DMS153 treated with DMSO at 0.1 percent for 48 hours (cell line): ENCODE measurements at regions not wholly inside any gene's neighbourhood (a gene's known extent, or its start where the extent isn't known, plus 50 kb on each side); places are given as distances from the start of the nearest gene placed in this dataset.

Experiments
- DNase-seq: peaks from one replicate; lab custom pipeline; 2025; ENCODE audit not compliant: unreplicated experiment; lab: John Stamatoyannopoulos, UW

- DNase-seq, result no peak
Measured at GRCh38 chr6:19128701-19129100, 708.5 kb upstream of the ID4 start.

GRCh38 chr6:19135706-19136105 is 701.5 kb upstream of the ID4 start:
- DNase-seq, result no peak

GRCh38 chr6:19137505-19137904 is 699.7 kb upstream of the ID4 start:
- DNase-seq, result no peak

GRCh38 chr6:19142275-19142674 is 694.9 kb upstream of the ID4 start:
- DNase-seq, result no peak

DNA sequence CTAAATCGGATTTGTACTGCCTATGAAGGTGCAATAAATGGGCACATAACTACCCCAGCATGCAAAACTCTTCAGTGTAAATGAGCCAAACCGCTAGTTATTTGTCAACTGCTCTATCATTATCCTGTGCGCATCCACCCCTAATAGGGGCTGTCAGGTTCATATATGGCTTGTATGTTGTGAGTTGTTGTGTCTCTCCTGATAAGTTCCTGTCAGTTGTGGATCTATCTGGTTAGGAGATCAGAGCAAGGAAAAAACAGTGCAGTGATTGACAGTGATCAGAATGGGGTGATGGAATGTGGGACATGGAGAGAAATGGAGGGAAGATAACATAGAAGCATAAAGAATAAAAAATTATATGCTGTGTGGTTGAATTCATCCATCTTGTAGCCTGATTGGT is 686.9 kb upstream of the ID4 start:
- no peak for DNase-seq

- DNase-seq, result no peak
Measured at GRCh38 chr6:19153270-19153980, 683.7 kb upstream of the ID4 start.

DNA sequence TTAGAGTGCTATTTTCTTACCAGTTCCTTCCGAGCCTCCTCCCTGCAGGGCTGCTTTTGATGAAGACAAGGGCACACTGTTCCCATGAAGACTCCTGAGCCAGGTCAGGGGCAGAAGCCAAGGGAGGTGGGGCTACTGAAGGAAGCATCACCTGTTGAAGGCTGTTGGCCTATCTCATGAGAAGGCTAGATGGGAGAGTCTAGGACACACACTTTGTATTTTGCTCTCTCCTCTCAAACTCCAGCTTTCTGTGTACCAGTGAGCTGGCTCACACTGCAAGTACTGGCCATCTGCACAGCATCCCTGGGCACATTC is 683.2 kb upstream of the ID4 start:
- no peak for DNase-seq

DNA sequence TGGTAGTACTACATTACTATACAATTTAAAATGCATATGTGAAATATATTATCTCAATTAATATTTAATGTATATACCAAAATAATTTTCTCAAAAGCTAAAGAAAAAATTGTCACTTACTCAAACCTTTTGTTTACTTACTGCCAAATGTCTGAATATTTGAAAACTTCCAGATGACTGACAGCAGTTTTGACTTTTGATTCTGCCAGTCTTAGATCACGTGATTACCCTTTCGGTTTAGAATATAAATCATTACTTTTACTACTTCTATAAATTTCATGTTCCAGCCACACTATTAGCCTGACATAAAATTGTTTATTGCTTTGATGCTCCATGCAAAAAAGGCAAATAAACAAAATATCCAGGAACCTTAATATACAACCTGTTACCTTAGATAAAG is 680.7 kb upstream of the ID4 start:
- DNase-seq, result no peak

GRCh38 chr6:19157486-19157885 is 679.7 kb upstream of the ID4 start:
- no peak for DNase-seq

DNA sequence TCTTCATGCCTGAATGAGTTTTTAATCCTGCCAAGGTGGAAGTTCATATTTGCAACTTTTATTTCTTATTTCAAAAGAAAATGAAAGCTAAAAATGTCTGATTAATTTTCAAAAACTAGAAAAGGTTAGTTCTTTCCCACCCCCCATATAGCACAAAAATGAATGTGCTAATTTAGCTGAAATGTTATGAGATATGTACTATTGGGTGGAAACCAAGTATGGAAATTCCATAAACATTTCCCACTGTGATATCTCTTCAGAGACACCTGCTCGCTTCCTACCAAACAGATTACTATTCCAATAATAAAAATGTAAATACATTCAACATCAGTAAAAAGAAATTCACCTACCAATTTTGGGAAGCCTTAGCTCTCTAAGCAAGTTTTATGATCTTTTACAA is 678.6 kb upstream of the ID4 start:
- no peak for DNase-seq

DNA sequence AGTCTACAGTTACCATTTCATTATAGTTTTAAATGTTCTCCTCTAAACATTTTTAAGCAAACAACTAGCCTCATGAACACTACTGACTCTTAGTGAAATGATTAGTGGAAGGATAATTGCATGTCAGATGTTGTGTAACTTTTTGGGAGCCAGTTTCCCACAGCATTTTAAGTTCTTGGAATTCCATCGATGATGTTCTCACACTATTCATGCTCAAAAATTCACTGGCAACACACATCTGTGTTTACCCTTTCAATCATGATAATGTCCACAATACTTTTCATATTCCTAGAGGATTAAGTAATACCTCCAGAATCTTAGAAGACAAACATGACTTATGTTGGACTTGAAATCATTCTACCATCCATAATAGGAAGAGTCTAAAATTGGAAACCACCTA is 678.1 kb upstream of the ID4 start:
- DNase-seq, result no peak

DNA sequence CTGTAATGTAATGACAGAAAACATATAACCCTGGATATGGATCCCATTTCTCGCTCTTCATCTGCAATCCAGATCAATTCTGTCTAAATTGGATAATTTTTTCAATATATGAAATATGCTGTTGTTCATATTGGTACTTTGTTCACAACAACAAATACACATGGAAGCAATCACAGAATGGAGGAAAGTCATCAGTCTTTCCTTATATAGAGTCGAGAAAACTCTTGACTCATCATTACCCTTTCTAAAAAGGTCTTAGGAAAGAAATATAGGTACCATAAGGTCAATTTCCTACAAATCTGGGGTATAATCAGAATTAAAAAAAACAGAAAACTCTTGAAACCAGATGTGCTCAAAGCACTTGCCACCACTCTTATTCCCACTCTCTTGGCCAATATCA is 677.6 kb upstream of the ID4 start:
- no peak for DNase-seq

GRCh38 chr6:19160081-19160730 is 677.0 kb upstream of the ID4 start:
- no peak for DNase-seq

DNA sequence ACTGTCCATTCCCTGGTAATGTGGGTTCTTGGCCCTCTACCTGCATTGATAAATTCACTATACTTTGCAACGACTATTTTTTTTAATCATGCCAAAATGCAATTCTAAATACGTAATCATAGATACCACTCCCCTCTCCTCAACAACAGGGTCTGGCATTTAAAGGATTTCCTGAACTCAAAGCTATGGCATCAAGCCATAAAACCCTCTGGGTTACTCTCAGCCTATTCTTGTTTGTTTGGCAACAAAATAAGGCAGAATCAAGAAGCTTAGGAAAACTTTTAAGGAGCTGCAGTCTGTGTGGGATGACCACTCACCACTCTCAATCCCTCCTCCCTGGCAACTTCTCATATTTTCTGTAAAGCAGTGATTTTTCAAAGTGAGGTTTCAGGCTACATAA is 669.9 kb upstream of the ID4 start:
- DNase-seq, result no peak

DNA sequence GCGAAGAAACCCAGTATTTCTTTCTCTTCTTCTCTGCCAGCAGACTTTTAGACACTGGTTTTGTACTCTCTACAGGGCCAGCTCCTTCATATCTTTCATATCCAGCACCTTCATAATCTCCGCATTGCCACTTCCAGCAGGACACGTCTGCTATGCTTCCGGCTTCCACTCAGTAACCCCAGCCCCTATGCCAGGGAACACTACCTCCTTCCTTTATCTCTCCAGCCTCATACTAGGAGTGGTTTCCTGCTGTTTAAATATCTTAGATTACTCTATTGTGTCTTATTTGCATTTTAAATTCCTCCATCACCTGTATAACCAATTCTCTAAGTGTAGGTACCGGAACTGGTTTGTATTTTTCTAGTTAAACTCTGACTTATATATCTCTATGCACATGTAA is 667.8 kb upstream of the ID4 start:
- no peak for DNase-seq

DNA sequence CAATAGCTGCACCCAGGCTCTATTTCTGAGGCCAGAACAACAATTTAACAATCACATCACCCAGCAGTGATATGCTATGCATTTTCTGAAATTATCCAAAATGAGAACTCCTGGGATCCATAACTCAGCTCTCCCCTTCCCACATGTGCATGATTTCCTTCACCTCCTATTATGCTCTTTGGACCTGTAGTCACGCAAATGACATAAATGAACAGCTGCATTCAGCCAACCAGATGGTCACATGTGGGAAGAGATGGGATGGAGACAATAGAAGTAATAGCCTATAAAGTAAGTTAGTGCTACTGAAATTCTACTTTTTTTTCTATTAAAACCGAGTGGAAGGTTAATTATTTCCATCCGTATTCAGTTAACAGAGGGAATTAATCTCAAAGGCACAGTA is 662.1 kb upstream of the ID4 start:
- DNase-seq, result no peak

GRCh38 chr6:19180348-19181072 is 656.7 kb upstream of the ID4 start:
- no peak for DNase-seq

- no peak for DNase-seq
Measured at GRCh38 chr6:19181211-19181610, 656.0 kb upstream of the ID4 start.

GRCh38 chr6:19193624-19194023 is 643.5 kb upstream of the ID4 start:
- no peak for DNase-seq

GRCh38 chr6:19204445-19204844 is 632.7 kb upstream of the ID4 start:
- DNase-seq, result no peak

DNA sequence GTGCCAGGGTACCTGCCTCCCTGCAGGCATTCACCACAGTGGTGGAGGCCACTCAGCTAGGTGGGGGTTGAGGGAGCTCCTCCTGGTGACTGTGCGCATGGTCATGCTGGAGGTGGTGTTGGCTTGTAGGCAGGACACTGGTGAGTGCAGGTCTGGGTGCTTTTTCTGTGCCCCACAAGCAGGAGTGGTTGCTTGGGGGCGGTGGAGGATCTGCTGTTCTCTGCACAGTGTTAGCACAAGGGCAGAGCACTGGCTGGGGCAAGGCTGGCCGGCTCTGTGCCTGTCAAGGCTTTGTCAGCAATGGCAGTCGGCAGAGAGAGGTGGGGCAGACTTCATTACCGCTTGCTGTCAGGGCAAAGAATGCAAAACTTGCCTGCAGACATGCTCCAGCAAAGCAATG is 632.1 kb upstream of the ID4 start:
- no peak for DNase-seq

DNA sequence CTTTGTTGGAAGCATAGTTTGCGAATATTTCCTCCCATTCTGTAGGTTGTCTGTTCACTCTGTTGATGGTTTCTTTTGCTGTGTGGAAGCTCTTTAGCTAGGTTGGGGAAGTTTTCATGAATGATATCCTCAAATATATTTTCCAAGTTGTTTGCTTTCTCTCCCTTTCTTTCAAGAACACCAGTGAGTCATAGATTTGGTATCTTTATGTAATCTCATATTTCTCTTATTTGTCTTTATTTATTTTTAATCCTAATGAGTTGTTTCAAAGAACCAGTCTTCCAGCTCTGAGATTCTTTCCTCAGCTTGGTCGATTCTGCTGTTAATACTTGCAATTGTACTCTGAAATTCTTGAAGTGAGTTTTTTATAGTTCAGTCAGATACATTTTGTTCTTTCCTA is 628.0 kb upstream of the ID4 start:
- DNase-seq, result no peak
